ENCODE measurements at regions not wholly inside any gene's neighbourhood (a gene's known extent, or its start where the extent isn't known, plus 50 kb on each side); places are given as distances from the start of the nearest gene placed in this dataset.
"Not testable (repeated sequence)": the region's sequence is repeated elsewhere in the genome, so short reads cannot be mapped to it uniquely, and the experiment has no call there.

DNA sequence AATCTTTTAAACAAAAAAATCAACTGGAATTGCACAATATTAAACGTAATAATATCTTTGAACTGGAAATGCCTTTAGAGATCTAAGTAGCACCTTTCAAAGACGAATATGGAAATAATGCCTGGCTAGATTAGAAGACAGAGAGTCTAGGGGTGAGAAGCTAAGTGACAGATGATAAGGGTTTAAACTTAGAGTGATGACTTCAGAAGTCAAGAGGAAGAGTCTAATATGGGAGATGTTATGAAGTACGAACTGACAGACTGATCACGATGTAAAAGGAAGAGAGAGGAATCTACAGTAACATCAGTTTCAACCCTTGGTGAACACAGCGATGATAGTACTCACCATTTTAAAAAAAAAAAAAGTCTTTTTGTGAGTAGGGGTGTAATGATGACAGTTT lies 57.9 kb downstream of the HINT1 start:
- no peak for DNase-seq (ENCODE audit: low spot score)

- no peak for DNase-seq (ENCODE audit: low spot score)
Measured at GRCh38 chr5:131104169-131104808, 60.8 kb downstream of the HINT1 start.

GRCh38 chr5:131096774-131097710 lies 68.0 kb downstream of the HINT1 start:
- no peak for DNase-seq (ENCODE audit: low spot score)

- DNase-seq (ENCODE audit: low spot score): not testable (repeated sequence)
Measured at GRCh38 chr5:131095561-131095960, 69.5 kb downstream of the HINT1 start.

DNA sequence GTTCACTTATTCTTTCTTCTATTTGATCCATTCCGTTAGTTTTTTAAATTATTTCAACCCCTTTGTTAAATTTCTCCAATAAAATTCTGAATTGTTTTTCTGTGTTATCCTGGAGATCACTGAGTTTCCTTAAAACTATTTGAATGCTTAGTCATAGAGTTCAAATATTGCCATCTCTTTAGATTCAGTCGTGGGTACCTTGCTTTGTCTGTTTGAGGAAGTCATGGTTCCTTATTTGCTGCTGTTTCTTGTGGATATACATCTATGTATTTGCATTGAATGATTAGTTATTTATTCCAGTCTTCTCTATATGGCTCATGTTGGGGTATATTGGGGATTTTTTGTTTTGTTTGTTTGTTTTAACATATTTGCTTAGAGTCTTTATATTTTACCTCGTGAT lies 80.6 kb downstream of the HINT1 start:
- DNase-seq (ENCODE audit: low spot score): no peak

- no peak for DNase-seq (ENCODE audit: low spot score)
Measured at GRCh38 chr5:131081913-131082488, 83.1 kb downstream of the HINT1 start.

- no peak for DNase-seq (ENCODE audit: low spot score)
Measured at GRCh38 chr5:131081374-131081773, 83.7 kb downstream of the HINT1 start.

DNA sequence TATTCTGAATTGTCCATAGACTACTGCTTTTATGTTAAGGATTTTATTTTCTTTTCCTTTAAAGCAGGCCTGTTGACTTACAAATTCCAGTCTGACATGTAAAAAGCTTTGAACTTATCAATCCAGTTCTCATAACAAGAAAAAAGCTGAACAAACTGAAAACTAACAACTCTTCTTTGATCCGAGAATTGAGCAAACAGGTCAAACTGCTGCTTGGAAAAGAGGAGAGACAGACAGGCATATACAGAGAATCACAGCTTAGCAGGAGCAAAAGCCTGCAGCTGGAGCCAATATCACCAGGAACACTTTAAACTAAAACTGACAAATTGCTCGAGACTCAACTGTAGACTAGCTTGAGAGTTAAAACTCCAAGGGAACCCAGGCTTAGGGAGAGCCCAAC lies 85.8 kb downstream of the HINT1 start:
- DNase-seq (ENCODE audit: low spot score): no peak

- DNase-seq (ENCODE audit: low spot score): no peak
Measured at GRCh38 chr5:131068893-131069643, 96.0 kb downstream of the HINT1 start.

DNA sequence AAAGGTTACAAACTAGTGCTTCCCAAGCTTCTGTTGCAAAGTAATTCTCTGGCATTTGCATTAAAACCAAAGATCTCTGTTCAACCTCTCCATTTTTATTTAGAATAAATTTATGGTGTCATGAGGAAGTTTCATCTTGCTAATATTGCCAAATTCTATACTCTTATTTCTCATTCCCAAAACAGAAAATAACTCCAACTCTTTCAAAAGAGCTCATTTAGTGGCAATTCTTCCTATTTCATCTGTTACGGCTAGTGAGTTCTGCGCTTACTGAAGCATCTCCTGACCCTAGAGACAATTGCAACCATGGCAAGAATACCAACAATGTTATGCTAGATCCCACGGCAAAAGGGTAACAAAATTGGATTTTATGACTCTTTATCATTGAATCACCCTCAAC lies 97.0 kb downstream of the HINT1 start:
- no peak for DNase-seq (ENCODE audit: low spot score)

DNA sequence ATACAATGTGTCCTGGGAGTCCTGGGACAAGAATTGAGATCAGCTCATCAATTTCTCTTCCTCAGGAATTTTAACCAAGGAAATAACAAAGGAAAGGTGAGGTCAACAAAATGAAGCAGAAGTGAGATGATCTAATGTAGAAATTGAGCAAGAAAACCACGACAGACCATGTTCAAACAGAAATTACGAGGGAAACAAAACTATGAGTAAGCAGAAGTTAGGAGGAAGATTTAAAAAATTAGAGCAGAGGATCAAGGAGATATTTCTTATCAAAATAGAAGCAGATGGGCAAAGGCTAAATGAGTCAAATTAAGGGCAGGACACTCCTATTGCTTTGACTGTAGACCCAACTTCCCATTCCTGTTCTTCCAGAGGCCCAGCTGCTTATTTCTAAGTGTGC lies 97.4 kb downstream of the HINT1 start:
- DNase-seq (ENCODE audit: low spot score): no peak

DNA sequence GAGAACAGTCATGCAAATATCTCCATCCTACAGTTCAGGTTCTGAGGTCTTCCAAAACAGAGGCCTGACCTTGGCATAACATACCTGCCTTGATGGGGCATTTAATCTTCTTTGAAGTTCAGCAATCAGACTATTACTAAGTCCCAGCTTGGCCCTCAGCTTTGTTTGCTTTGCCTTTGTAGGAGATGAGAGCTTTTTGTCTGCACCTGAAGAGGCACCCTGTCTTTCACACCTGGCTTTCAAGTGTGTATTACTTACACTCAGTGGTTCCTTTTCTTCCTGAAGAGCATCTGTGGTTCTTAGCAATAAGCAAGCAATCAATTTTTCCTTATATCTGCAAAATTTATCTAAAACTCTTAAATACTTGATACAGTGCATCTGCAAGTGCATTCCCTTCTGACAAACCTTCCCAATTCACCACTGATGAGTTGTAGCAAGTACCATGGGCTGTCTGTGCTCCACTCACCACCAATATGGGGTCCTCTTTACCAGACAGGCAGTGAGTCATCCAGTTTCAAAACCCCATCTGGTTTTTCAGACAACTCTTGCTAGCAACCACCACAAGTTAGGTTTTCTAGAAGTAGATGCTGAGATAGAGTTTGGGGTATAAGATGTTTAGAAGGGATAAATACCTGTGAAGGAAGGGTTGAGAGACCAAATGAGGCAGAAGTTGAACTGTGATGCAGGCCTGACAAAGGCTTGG lies 100.2 kb downstream of the HINT1 start:
- DNase-seq (ENCODE audit: low spot score): no peak

GRCh38 chr5:131042021-131042789 lies 122.9 kb downstream of the HINT1 start:
- DNase-seq (ENCODE audit: low spot score): no peak

- no peak for DNase-seq (ENCODE audit: low spot score)
Measured at GRCh38 chr5:131023498-131023865, 141.6 kb downstream of the HINT1 start.

DNA sequence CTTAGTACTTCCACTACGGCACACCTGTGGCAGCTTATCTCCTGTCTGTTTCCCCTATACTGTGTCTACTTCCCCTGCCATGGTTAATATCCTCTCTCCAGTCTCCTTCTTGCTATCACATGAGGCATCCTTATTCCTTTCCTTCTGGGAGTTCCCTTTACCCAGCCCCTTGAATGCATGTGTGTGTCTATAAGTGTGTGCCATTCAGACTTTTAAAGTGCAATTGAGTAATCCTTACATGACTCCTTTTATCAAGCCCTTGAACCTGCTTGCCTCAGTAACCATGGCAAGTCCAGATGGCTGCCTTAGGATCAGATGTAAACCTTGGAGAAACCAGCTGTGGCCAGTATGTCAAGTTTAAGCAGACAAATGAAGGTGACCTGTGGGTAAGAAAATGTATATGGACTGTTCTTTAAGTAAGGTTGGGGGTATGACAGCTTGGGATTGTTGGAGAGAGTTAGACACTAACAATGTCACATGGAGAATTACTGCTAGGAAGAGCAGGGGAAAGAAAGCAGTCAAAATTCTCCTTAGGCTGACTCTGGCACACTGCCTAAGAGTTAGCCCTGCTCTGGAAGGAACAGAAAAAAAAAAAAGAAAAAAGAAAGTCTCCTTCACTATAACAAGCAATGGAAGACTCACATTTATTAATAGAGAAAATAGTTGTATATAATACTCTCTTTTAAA lies 142.1 kb downstream of the HINT1 start:
- no peak for DNase-seq (ENCODE audit: low spot score)

DNA sequence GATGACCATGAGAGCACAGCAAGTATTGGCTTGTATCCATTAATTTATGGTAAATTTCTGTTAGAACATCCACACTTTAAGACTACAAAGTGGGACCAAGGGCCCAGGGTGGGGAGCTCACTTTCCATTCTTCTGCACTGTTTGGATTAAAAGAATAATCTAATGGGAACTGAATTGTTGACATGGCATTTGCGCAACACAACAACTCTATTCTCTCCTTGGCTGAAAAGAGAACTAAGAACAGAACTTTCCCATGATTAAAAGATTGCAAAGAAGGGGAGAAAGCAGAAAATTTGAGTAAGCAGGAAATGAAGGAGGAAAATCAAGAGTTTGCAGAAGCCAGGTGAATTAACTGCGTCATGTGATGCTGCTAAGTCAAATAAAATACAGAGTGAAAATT lies 143.4 kb downstream of the HINT1 start:
- no peak for DNase-seq (ENCODE audit: low spot score)

DNA sequence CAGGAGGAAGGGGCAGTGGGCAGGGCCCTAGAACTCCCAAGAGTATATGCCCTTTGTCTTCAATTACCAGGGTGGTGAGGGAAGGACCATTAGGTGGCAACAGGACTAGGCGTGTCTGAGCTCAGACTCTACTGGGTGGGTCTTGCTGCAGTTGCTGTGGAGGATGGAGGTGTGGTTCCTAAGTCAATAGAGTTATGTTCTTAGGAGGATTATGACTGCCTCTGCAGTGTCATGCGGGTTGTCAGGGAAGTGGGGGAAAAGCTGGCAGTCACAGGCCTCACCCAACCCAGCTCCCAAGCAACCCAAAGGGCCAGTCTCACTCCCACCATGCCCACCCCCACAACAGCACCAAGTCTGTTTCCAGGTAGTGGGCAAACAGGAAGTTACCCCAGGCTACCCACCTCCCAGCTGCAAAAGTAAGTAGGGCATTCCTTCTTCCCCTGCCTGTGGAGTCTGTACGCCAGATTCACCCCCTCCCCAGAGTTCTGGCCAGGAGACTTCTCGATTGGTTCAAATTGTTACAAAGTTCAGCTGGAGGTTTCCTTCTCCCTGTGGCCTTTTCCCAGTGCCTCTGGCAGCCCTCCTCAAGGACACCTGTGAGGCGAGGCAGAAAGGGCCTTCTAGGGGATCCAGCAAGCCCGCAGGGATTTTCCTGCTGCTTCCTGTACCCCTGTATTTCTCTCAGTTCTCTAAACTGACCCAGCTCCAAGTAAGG lies 145.3 kb downstream of the HINT1 start:
- no peak for DNase-seq (ENCODE audit: low spot score)

GRCh38 chr5:131019111-131019510 lies 145.9 kb downstream of the HINT1 start:
- no peak for DNase-seq (ENCODE audit: low spot score)

DNA sequence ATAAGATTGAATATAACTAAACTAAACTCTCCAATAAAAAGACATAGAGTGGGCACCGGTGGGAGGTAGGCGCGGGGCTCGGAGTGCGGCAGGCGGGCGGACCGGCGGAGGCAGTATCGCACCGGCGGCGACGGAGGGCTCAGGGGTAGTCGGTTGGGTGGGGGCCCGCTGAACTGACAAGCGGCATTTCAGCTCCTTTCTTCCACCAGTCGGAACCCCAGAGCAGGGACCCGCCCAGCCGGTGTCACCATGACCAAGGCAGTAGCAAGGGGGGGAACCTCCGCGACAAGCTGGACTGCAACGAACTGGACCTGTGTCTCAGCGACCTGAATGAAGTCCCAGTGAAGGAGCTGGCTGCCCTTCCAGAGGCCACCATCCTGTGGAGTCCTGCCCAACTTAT lies 156.7 kb downstream of the HINT1 start:
- no peak for DNase-seq (ENCODE audit: low spot score)
